Hepatocyte (in vitro differentiated cells): ENCODE measurements at regions not wholly inside any gene's neighbourhood (a gene's known extent, or its start where the extent isn't known, plus 50 kb on each side); places are given as distances from the start of the nearest gene placed in this dataset.

Source experiments
- DNase-seq: peaks from one replicate; pipeline ENCODE4 v3.0.0-alpha.2; 2016; ENCODE audit warnings: low spot score
- H2AFZ ChIP-seq: fragments of 200-600 bp; sonication (generic); 2 replicates; pipeline ENCODE4 v1.6.0; 2016; ENCODE audit warnings: antibody characterized with exemption, mild to moderate bottlenecking
- H3K27ac ChIP-seq: fragments of 200-600 bp; sonication (generic); 2 replicates; pipeline ENCODE4 v1.5.1; 2016; ENCODE audit warnings: mild to moderate bottlenecking
- H3K27me3 ChIP-seq: fragments of 200-600 bp; sonication (generic); 2 replicates; pipeline ENCODE4 v1.6.1; 2016
- H3K36me3 ChIP-seq: fragments of 200-600 bp; sonication (generic); replicated peaks from 2 replicates; pipeline ENCODE4 v1.5.1; 2016; ENCODE audit warnings: low read depth; ENCODE audit not compliant: insufficient read depth
- H3K4me1 ChIP-seq: fragments of 200-600 bp; sonication (generic); 2 replicates; pipeline ENCODE4 v1.5.1; 2016; ENCODE audit warnings: mild to moderate bottlenecking, moderate library complexity; ENCODE audit not compliant: insufficient read depth
- H3K4me2 ChIP-seq: fragments of 200-600 bp; sonication (generic); 2 replicates; pipeline ENCODE4 v1.6.0; 2016
- H3K4me3 ChIP-seq: fragments of 200-600 bp; sonication (generic); 2 replicates; pipeline ENCODE4 v1.5.1; 2016; ENCODE audit warnings: mild to moderate bottlenecking
- H3K79me2 ChIP-seq: fragments of 200-600 bp; sonication (generic); 2 replicates; pipeline ENCODE4 v1.6.0; 2017; ENCODE audit warnings: mild to moderate bottlenecking
- H3K9me2 ChIP-seq: fragments of 200-600 bp; sonication (generic); replicated peaks from 2 replicates; pipeline ENCODE4 v1.6.0; 2017; ENCODE audit warnings: mild to moderate bottlenecking; ENCODE audit not compliant: insufficient read depth
- H3K9me3 ChIP-seq: fragments of 200-600 bp; sonication (generic); 2 replicates; pipeline ENCODE4 v1.5.1; 2016; ENCODE audit warnings: low read depth, mild to moderate bottlenecking
- H4K20me1 ChIP-seq: fragments of 200-600 bp; sonication (generic); 2 replicates; pipeline ENCODE4 v1.6.0; 2016; ENCODE audit warnings: mild to moderate bottlenecking; ENCODE audit not compliant: insufficient read depth, poor library complexity, severe bottlenecking
- EZH2 ChIP-seq: fragments of 200-600 bp; sonication (generic); IDR thresholded peaks from 2 replicates; pipeline ENCODE4 v1.6.1; 2016; ENCODE audit warnings: antibody characterized with exemption, mild to moderate bottlenecking, borderline replicate concordance
- EZH2phosphoT487 ChIP-seq: fragments of 200-600 bp; sonication (generic); IDR thresholded peaks from one replicate; pipeline ENCODE4 v1.6.1; 2018; ENCODE audit warnings: antibody characterized with exemption, mild to moderate bottlenecking, low read depth, moderate library complexity; ENCODE audit not compliant: unreplicated experiment, severe bottlenecking
- WGBS: methylation state at CpG from one replicate; pipeline ENCODE4 v1.1.6; 2016; ENCODE audit warnings: low lambda C conversion rate; ENCODE audit errors: missing lambda C conversion rate; 5-methylcytosine and 5-hydroxymethylcytosine counted together
- TF ChIP-seq, protein P1 (sequence below): fragments of 200-600 bp; sonication (generic); IDR thresholded peaks from 2 replicates; pipeline ENCODE4 v1.5.1; 2016; ENCODE audit warnings: antibody characterized with exemption, mild to moderate bottlenecking; ENCODE audit not compliant: poor library complexity

- Histone ChIP-seq H3K4me2 (no peak overlapping the region), H3K9me3 (no peaks in the 10 kb centered on the region), H4K20me1 (no peaks in the 10 kb centered on the region), H3K36me3 (no peaks in the 10 kb centered on the region), H2AFZ (no peak overlapping the region), H3K27ac (no peak overlapping the region), H3K79me2 (no peaks in the 10 kb centered on the region), H3K4me1 (no peaks in the 10 kb centered on the region), H3K4me3 (no peak overlapping the region), H3K9me2 (no peaks in the 10 kb centered on the region), H3K27me3 (no peaks in the 10 kb centered on the region)
- no peak for DNase-seq
- TF ChIP-seq EZH2phosphoT487 (no peak), EZH2 (no peak)
- TF ChIP-seq, protein P1, sequence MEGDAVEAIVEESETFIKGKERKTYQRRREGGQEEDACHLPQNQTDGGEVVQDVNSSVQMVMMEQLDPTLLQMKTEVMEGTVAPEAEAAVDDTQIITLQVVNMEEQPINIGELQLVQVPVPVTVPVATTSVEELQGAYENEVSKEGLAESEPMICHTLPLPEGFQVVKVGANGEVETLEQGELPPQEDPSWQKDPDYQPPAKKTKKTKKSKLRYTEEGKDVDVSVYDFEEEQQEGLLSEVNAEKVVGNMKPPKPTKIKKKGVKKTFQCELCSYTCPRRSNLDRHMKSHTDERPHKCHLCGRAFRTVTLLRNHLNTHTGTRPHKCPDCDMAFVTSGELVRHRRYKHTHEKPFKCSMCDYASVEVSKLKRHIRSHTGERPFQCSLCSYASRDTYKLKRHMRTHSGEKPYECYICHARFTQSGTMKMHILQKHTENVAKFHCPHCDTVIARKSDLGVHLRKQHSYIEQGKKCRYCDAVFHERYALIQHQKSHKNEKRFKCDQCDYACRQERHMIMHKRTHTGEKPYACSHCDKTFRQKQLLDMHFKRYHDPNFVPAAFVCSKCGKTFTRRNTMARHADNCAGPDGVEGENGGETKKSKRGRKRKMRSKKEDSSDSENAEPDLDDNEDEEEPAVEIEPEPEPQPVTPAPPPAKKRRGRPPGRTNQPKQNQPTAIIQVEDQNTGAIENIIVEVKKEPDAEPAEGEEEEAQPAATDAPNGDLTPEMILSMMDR: no peak
- WGBS: 68% methylated on average over 1 of the region's 2 CpGs
Observed at GRCh38 chr17:63317166-63317840, 128.8 kb downstream of the CYB561 start.

DNA sequence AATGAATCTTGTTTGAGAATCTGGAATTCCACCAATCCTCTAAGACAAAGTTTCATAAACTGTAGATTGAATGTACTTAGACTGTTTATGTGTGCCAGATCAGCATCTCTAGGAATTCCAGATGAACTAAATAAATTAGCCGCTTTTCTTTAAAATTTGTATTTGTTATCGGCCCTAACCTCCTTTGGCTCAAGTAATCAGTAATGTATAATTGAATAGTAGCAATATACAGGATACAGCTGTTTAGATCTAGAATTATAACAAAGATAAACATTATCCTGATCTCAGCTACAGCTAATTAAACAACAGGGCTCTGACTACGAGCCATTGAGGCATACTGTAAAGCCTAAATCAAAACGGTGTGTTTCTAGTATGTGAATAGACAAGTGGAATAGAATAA is 120.3 kb downstream of the CYB561 start:
- 67% methylated on average over 4 of the region's 4 CpGs for WGBS
- TF ChIP-seq EZH2 (no peak), EZH2phosphoT487 (no peak)
- TF ChIP-seq, protein P1: no peak
- no peaks in the 10 kb centered on the region for H3K36me3 ChIP-seq
- H3K4me1 ChIP-seq: no peaks in the 10 kb centered on the region
- no peaks in the 10 kb centered on the region for H4K20me1 ChIP-seq
- no peak overlapping the region for H3K4me2 ChIP-seq
- no peak overlapping the region for H2AFZ ChIP-seq
- H3K4me3 ChIP-seq: no peak overlapping the region
- no peaks in the 10 kb centered on the region for H3K79me2 ChIP-seq
- H3K9me3 ChIP-seq: no peaks in the 10 kb centered on the region
- no peak overlapping the region for H3K27ac ChIP-seq
- no peaks in the 10 kb centered on the region for H3K27me3 ChIP-seq
- DNase-seq: no peak
- no peaks in the 10 kb centered on the region for H3K9me2 ChIP-seq

DNA sequence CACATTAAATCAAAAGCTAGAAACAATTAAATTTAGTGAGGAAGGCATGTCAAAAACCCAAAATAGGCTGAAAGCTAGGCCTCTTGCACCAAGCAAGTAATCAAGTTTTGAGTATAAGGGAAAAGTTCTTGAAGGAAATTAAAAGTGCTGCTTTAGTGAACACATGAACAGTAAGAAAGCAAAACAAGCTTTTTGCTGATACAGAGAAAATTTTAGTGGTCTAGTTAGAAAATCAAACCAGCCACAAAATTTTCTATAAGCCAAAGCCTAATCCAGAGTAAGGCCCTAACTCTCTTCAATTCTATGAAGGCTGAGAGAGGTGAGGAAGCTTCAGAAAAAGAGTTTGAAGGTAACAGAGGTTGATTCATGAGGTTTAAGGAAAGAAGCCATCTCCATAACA is 116.2 kb downstream of the CYB561 start:
- no peaks in the 10 kb centered on the region for H3K9me3 ChIP-seq
- no peaks in the 10 kb centered on the region for H3K79me2 ChIP-seq
- DNase-seq: no peak
- H3K4me2 ChIP-seq: no peak overlapping the region
- no peaks in the 10 kb centered on the region for H3K36me3 ChIP-seq
- no peaks in the 10 kb centered on the region for H3K9me2 ChIP-seq
- H3K27me3 ChIP-seq: no peaks in the 10 kb centered on the region
- H2AFZ ChIP-seq: no peak overlapping the region
- no peak overlapping the region for H3K27ac ChIP-seq
- H4K20me1 ChIP-seq: no peaks in the 10 kb centered on the region
- no peak overlapping the region for H3K4me3 ChIP-seq
- TF ChIP-seq, protein P1: no peak
- TF ChIP-seq EZH2 (no peak), EZH2phosphoT487 (no peak)
- no peaks in the 10 kb centered on the region for H3K4me1 ChIP-seq
